ENCODE measurements at regions not wholly inside any gene's neighbourhood (a gene's known extent, or its start where the extent isn't known, plus 50 kb on each side); places are given as distances from the start of the nearest gene placed in this dataset.

DNA sequence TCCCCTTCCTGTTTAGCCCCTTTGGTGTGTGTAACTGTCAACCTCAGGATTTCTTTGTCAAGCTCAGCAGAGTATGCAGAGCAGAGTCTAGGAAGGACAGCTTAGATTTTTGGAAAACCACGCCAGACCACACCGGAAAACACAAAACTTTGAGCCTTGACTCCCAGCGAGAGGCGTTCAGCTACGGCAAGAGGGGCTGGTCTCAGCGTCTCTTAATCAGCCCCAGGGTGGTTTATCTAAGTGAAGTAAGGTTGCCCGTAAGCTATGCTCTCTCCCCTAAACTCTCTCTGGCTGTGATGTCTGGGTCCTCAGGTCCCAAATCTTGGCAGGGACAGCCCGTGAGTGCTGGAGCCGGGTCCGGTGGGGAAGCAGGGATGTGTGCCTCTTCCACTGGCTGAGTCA lies 230.9 kb downstream of the KLF6 start:
- Histone ChIP-seq H3K36me3 (ENCODE audit: control insufficient read depth, insufficient read depth, low read length) (no peaks in the 10 kb centered on the region), H3K4me3 (ENCODE audit: insufficient read depth, low read depth, low read length) (no peak overlapping the region), H3K9me3 (ENCODE audit: control insufficient read depth, low read length) (no peaks in the 10 kb centered on the region), H3K27me3 (ENCODE audit: control insufficient read depth, insufficient read depth, low read length, poor library complexity, severe bottlenecking) (no peaks in the 10 kb centered on the region), H3K27ac (ENCODE audit: insufficient read depth, low read depth, low read length, poor library complexity, severe bottlenecking) (no peak overlapping the region), H3K4me1 (ENCODE audit: control insufficient read depth, insufficient read depth, low read length) (no peaks in the 10 kb centered on the region)
- WGBS, 2 experiments, result 93 to 94% methylated on average over 10 of the region's 10 CpGs

DNA sequence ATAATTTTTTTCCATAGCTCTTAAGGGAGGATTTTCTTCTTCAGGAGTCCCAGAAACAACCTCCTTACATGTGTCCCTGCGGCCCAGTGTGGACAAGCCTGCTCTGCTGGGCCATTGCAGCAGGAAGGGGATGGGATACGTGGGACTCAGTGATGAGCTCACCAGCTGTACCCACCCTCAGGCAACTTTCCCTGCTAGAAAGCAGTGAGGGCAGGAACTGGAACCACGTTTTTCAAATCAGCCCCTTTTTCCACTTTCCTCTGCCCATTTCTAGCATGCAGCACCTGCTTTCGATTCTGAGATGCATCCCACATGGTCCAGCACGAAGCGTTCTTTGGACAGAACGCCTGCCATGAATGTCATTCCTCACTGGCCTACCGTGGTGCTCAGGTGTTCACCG lies 232.7 kb downstream of the KLF6 start:
- 93% methylated on average over 9 of the region's 9 CpGs for WGBS, 2 experiments
- Histone ChIP-seq H3K27me3 (ENCODE audit: control insufficient read depth, insufficient read depth, low read length, poor library complexity, severe bottlenecking) (no peaks in the 10 kb centered on the region), H3K4me1 (ENCODE audit: control insufficient read depth, insufficient read depth, low read length) (no peaks in the 10 kb centered on the region)

DNA sequence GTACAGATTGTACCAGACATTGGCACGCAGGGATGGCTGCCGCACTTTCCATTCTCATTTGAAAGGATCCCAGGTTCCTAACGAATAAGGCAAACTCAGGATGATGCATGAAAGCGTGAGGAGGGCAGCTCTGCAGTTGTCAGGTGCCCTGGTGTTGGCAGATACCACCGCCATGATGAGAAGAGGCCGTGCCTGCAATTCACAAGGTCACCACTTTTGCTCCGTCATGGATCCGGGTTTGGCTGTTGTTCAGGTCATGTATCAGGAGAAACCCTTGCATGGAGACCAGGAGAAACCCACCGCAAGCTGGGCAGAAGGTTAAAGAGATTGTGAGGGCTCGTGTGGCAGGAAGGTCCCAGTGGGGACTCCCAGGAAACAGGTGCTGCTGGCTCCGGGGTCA lies 233.2 kb downstream of the KLF6 start:
- WGBS, 2 experiments, result 86% methylated on average over 11 of the region's 11 CpGs
- no peaks in the 10 kb centered on the region for H3K27me3 ChIP-seq (ENCODE audit: control insufficient read depth, insufficient read depth, low read length, poor library complexity, severe bottlenecking)
- H3K36me3 ChIP-seq (ENCODE audit: control insufficient read depth, insufficient read depth, low read length), result no peaks in the 10 kb centered on the region
- no peaks in the 10 kb centered on the region for H3K4me1 ChIP-seq (ENCODE audit: control insufficient read depth, insufficient read depth, low read length)
- no peaks in the 10 kb centered on the region for H3K9me3 ChIP-seq (ENCODE audit: control insufficient read depth, low read length)
- no peak overlapping the region for H3K27ac ChIP-seq (ENCODE audit: insufficient read depth, low read depth, low read length, poor library complexity, severe bottlenecking)
- no peak overlapping the region for H3K4me3 ChIP-seq (ENCODE audit: insufficient read depth, low read depth, low read length)

More for the DNA sequence above, 232.7 kb downstream of the KLF6 start:
- Histone ChIP-seq H3K4me3 (ENCODE audit: insufficient read depth, low read depth, low read length) (no peak overlapping the region), H3K36me3 (ENCODE audit: control insufficient read depth, insufficient read depth, low read length) (no peaks in the 10 kb centered on the region), H3K27ac (ENCODE audit: insufficient read depth, low read depth, low read length, poor library complexity, severe bottlenecking) (no peak overlapping the region), H3K9me3 (ENCODE audit: control insufficient read depth, low read length) (no peaks in the 10 kb centered on the region)

DNA sequence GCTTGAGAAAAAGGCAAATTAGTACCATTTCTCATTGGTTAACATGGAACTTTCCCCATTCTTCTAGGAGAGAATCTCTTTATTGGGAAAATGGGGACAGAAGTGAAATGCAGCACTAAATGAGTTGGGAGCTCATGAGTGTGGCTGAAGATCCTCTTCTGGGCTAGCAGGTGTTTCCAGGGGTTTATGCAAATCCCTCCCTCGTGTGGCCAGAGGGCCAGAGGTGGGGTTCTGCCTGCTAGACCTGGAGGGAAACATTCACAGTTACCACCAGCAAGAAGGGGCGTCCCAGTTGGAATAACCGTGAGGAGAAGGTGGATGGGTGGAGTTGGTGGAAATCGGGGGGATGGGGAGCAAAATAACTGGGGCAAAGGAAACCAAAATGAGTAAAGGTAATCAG lies 235.9 kb downstream of the KLF6 start:
- no peaks in the 10 kb centered on the region for H3K36me3 ChIP-seq (ENCODE audit: control insufficient read depth, insufficient read depth, low read length)
- no peaks in the 10 kb centered on the region for H3K9me3 ChIP-seq (ENCODE audit: control insufficient read depth, low read length)
- 80 to 83% methylated on average over 4 of the region's 4 CpGs for WGBS, 2 experiments
- no peak overlapping the region for H3K27ac ChIP-seq (ENCODE audit: insufficient read depth, low read depth, low read length, poor library complexity, severe bottlenecking)
- H3K27me3 ChIP-seq (ENCODE audit: control insufficient read depth, insufficient read depth, low read length, poor library complexity, severe bottlenecking), result no peaks in the 10 kb centered on the region
- H3K4me1 ChIP-seq (ENCODE audit: control insufficient read depth, insufficient read depth, low read length), result no peaks in the 10 kb centered on the region
- no peak overlapping the region for H3K4me3 ChIP-seq (ENCODE audit: insufficient read depth, low read depth, low read length)

DNA sequence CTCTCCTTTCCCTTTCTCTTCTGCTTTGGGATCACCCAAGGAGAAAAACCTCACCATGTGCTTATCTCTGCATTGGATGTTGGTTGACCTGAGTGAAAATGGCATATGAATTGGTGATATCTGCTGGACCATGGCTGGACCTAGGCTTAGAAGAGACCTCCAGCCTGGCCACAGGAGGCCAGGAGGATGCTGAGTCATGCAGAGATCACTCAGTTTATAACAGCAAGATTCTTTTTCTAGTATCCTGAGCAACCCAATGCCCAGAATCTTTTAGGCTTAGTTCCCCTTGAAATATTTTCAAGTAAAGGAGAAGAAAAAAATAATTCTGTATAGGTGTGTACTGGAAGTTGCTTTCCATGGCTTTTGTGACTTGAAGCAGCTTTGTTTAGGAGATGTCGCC lies 236.3 kb downstream of the KLF6 start:
- Histone ChIP-seq H3K27ac (ENCODE audit: insufficient read depth, low read depth, low read length, poor library complexity, severe bottlenecking) (no peak overlapping the region), H3K36me3 (ENCODE audit: control insufficient read depth, insufficient read depth, low read length) (no peaks in the 10 kb centered on the region), H3K4me3 (ENCODE audit: insufficient read depth, low read depth, low read length) (no peak overlapping the region), H3K9me3 (ENCODE audit: control insufficient read depth, low read length) (no peaks in the 10 kb centered on the region), H3K27me3 (ENCODE audit: control insufficient read depth, insufficient read depth, low read length, poor library complexity, severe bottlenecking) (no peaks in the 10 kb centered on the region), H3K4me1 (ENCODE audit: control insufficient read depth, insufficient read depth, low read length) (no peaks in the 10 kb centered on the region)
- WGBS, 2 experiments, result 90 to 96% methylated on average over 1 of the region's 1 CpG

DNA sequence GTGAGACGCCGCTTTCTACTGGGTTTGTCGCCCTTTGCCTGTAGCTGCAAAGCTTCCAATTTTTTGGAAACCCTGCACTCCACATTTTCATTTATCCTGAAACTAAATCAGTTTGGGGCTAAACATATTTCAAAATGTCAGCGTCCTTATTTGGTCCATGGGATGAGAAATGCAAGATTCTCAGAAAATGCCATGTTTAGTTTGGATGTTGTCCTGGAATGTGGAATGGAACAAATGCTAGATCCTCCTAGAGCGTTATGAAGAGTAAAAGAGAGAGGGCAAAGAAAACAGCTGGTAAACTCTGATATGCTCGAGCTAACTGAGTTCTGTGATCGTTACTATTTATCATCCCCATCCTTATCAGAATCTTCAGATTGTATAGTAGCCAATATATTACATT lies 236.9 kb downstream of the KLF6 start:
- Histone ChIP-seq H3K36me3 (ENCODE audit: control insufficient read depth, insufficient read depth, low read length) (no peaks in the 10 kb centered on the region), H3K9me3 (ENCODE audit: control insufficient read depth, low read length) (no peaks in the 10 kb centered on the region), H3K27me3 (ENCODE audit: control insufficient read depth, insufficient read depth, low read length, poor library complexity, severe bottlenecking) (no peaks in the 10 kb centered on the region), H3K4me1 (ENCODE audit: control insufficient read depth, insufficient read depth, low read length) (no peaks in the 10 kb centered on the region), H3K4me3 (ENCODE audit: insufficient read depth, low read depth, low read length) (no peak overlapping the region), H3K27ac (ENCODE audit: insufficient read depth, low read depth, low read length, poor library complexity, severe bottlenecking) (no peak overlapping the region)
- 90 to 95% methylated on average over 7 of the region's 7 CpGs for WGBS, 2 experiments

DNA sequence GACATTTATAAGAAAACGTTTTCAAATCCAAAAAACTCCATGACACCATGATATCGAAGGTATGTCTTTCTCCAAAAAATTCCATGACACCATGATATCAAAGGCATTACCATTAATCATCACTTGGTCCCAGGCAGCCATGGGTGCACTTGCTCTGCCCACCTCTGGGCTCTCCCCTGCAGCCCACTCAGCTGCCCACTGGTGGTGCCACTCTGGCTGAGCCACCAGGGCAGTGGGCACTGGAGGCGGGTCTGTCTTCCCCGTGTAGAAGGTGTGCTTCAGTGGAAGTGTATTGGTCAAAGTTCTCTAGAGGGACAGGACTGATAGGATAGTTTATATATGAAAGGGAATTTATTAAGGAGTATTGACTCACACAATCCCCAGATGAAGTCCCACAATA lies 240.4 kb downstream of the KLF6 start:
- Histone ChIP-seq H3K4me3 (ENCODE audit: insufficient read depth, low read depth, low read length) (no peak overlapping the region), H3K36me3 (ENCODE audit: control insufficient read depth, insufficient read depth, low read length) (no peaks in the 10 kb centered on the region), H3K27me3 (ENCODE audit: control insufficient read depth, insufficient read depth, low read length, poor library complexity, severe bottlenecking) (no peaks in the 10 kb centered on the region), H3K27ac (ENCODE audit: insufficient read depth, low read depth, low read length, poor library complexity, severe bottlenecking) (no peak overlapping the region), H3K4me1 (ENCODE audit: control insufficient read depth, insufficient read depth, low read length) (no peaks in the 10 kb centered on the region), H3K9me3 (ENCODE audit: control insufficient read depth, low read length) (no peaks in the 10 kb centered on the region)
- WGBS, 2 experiments, result 84 to 88% methylated on average over 4 of the region's 4 CpGs

DNA sequence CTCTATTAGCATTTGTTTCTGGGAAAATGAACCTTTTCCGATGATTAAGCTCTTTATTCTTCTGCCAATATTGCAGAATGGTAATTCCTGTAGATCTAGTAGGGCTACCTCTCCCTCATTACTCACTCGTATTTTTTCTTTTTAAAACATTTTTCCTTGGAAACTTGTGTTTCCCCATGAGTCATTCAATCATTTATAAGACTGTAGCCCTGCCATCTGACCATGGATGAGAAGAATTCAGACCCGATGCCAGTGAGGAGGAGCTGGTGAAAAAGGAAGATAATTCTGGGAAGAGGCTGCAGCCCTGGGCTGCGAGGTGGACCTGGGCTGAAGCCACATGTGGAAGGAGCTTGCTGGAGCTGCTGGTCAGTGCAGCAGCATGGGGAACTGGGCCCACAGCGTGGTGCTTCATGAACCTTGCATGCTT lies 242.8 kb downstream of the KLF6 start:
- whole genome bisulfite sequencing, 2 experiments, result 94 to 95% methylated on average over 5 of the region's 5 CpGs
- H3K9me3 ChIP-seq (ENCODE audit: control insufficient read depth, low read length), result no peaks in the 10 kb centered on the region
- H3K4me1 ChIP-seq (ENCODE audit: control insufficient read depth, insufficient read depth, low read length), result peaks cover 7% of the 10 kb centered on the region
- H3K36me3 ChIP-seq (ENCODE audit: control insufficient read depth, insufficient read depth, low read length), result no peaks in the 10 kb centered on the region
- no peak overlapping the region for H3K27ac ChIP-seq (ENCODE audit: insufficient read depth, low read depth, low read length, poor library complexity, severe bottlenecking)
- no peak overlapping the region for H3K4me3 ChIP-seq (ENCODE audit: insufficient read depth, low read depth, low read length)
- no peaks in the 10 kb centered on the region for H3K27me3 ChIP-seq (ENCODE audit: control insufficient read depth, insufficient read depth, low read length, poor library complexity, severe bottlenecking)

DNA sequence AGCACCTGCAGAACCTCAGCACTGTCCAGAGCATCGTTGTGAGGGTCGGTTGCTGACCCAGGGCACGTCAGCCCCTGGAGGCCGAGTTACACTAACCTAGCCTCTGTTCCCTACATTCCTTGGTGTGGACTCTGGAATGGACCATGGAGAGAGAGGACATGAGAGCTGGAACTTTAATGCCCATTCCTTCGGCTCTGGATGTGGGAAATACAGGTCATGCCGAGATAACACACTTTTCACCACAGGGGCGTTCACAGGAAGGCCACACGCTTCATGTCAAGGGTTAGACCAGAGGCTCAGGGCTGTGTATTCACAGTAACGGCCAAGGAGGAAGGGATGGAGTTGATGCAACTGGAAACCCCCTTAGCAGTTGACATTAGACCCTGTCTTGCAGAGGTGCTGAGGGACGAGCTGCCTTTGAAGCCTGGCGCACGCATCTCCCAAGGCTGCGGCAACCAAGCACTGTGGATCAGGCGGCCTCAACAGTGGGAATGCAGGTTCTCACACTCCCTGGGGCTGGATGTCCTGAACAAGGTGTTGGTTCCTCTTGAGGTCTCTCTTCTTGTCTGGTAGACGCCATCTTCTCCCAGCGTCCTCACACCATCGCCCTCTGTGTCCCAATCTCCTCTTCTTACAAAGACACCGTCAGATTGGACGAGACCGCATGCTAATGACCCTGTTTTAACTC lies 245.2 kb downstream of the KLF6 start:
- Histone ChIP-seq H3K27ac (ENCODE audit: insufficient read depth, low read depth, low read length, poor library complexity, severe bottlenecking) (no peak overlapping the region), H3K4me3 (ENCODE audit: insufficient read depth, low read depth, low read length) (no peak overlapping the region), H3K27me3 (ENCODE audit: control insufficient read depth, insufficient read depth, low read length, poor library complexity, severe bottlenecking) (no peaks in the 10 kb centered on the region), H3K9me3 (ENCODE audit: control insufficient read depth, low read length) (no peaks in the 10 kb centered on the region), H3K4me1 (ENCODE audit: control insufficient read depth, insufficient read depth, low read length) (peaks cover 7% of the 10 kb centered on the region), H3K36me3 (ENCODE audit: control insufficient read depth, insufficient read depth, low read length) (no peaks in the 10 kb centered on the region)
- WGBS, 2 experiments, result 95% methylated on average over 20 of the region's 20 CpGs

DNA sequence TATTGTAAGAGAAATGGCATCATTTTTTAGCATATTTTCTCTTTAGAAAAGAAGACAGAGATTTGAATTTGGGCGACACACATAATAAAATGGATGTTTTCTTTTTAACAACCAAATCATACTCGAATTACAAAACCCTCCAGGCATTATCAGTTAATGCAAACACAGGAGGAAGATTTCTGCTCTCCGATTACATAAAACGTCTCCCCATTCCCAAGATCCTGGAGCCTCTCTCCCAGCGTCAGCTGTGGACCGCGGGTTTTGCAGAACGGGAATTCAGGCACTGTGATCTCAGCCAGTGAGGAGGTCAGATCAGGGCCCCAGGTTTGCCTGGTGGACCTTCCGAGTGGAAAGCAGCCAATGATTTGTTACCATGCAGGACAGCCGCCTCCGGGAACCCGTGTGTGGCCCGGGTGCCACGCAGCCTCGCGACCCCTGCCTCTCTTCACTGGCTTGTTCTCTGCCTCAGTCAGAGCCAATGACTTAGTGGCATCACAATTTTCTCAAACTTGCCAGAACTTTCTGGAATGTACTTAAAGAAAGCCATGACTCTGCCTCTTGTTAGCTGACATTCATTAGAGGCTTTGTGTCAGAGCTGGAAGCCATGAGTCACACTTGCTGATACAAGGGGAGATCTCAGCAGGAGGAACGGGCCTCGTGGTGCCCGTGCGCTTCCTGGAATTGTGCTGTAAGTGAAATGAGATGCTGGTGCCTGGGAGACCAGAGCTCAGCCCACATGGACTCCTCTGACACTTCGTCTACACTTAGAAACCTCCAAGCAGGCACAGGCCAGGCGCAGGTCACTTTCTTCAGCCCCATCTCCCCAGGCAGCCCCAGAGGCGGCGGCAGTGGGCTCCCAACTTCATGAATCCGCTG lies 246.1 kb downstream of the KLF6 start:
- H3K9me3 ChIP-seq (ENCODE audit: control insufficient read depth, low read length), result no peaks in the 10 kb centered on the region
- H3K4me1 ChIP-seq (ENCODE audit: control insufficient read depth, insufficient read depth, low read length), result peaks cover 7% of the 10 kb centered on the region
- no peaks in the 10 kb centered on the region for H3K36me3 ChIP-seq (ENCODE audit: control insufficient read depth, insufficient read depth, low read length)
- WGBS, 2 experiments, result 89 to 90% methylated on average over 25 of the region's 25 CpGs
- H3K4me3 ChIP-seq (ENCODE audit: insufficient read depth, low read depth, low read length), result no peak overlapping the region
- no peak overlapping the region for H3K27ac ChIP-seq (ENCODE audit: insufficient read depth, low read depth, low read length, poor library complexity, severe bottlenecking)
- H3K27me3 ChIP-seq (ENCODE audit: control insufficient read depth, insufficient read depth, low read length, poor library complexity, severe bottlenecking), result no peaks in the 10 kb centered on the region

Measured in ectodermal cell (in vitro differentiated cells).